Esophagus muscularis mucosa (tissue), 4 donors: ENCODE measurements at regions not wholly inside any gene's neighbourhood (a gene's known extent, or its start where the extent isn't known, plus 50 kb on each side); places are given as distances from the start of the nearest gene placed in this dataset.
A peak's percentile ranks its signal among the peaks of the same experiment; 100 is the strongest.
"Not testable (repeated sequence)": the region's sequence is repeated elsewhere in the genome, so short reads cannot be mapped to it uniquely, and the experiment has no call there.

Experiments
- DNase-seq: peaks from one replicate; pipeline ENCODE4 v3.0.0-alpha.2; 2017; ENCODE audit errors: extremely low spot score
- H3K27ac ChIP-seq, 4 donors: fragments of 200-600 bp; sonication (generic); replicated peaks in 1 of 4; 1 replicate in 3 of 4; 2 replicates in 1 of 4; pipeline ENCODE4 v1.5.1; 2016 to 2019; ENCODE audit warnings: mild to moderate bottlenecking in 1 of 4
- H3K27me3 ChIP-seq, 4 donors: fragments of 200-600 bp; sonication (generic); one replicate each; pipeline versions ENCODE4 v1.5.1 to v1.6.0; 2016 to 2019
- H3K36me3 ChIP-seq, 4 donors: fragments of 200-600 bp; sonication (generic); one replicate each; pipeline ENCODE4 v1.5.1; 2016 to 2019
- H3K4me1 ChIP-seq, 4 donors: fragments of 200-600 bp; sonication (generic); one replicate each; pipeline ENCODE4 v1.5.1; 2016 to 2019
- H3K4me3 ChIP-seq, 4 donors: fragments of 200-600 bp; sonication (generic); 1 replicate in 2 of 4; 2 replicates in 2 of 4; pipeline ENCODE4 v1.5.1; 2016 to 2019; ENCODE audit warnings: mild to moderate bottlenecking in 4 of 4, moderate library complexity in 1 of 4
- H3K9me3 ChIP-seq, 4 donors: fragments of 200-600 bp; sonication (generic); 1 replicate in 3 of 4; 2 replicates in 1 of 4; pipeline ENCODE4 v1.5.1; 2016 to 2019
- EP300 ChIP-seq: sonication (generic); formaldehyde crosslinking; IDR thresholded peaks from one replicate; pipeline ENCODE4 v1.6.1; 2017; ENCODE audit warnings: antibody characterized with exemption
- POLR2A ChIP-seq: fragments of 450-650 bp; IDR thresholded peaks from one replicate; pipeline ENCODE4 v1.6.1; 2017; ENCODE audit warnings: antibody characterized with exemption, moderate library complexity, mild to moderate bottlenecking, low read depth
- POLR2AphosphoS5 ChIP-seq, 2 donors: sonication (generic); formaldehyde crosslinking; IDR thresholded peaks; one replicate each; pipeline ENCODE4 v1.6.1; 2017; ENCODE audit warnings: antibody characterized with exemption in 2 of 2
- WGBS: methylation state at CpG from one replicate; pipeline ENCODE4 v1.1.5; 2018; 5-methylcytosine and 5-hydroxymethylcytosine counted together
- intact Hi-C: fragments of 100-400 bp; cut with DNase I; formaldehyde crosslinking; loops from one replicate; pipeline ENCODE4 v1.15.1; 2023
- TF ChIP-seq, protein P1 (sequence below), 3 experiments: fragments of 200-600 bp in 2 of 3; fragments of 450-650 bp in 1 of 3; sonication (generic) in 2 of 3; IDR thresholded peaks; one replicate each; pipeline ENCODE4 v1.5.1; 2017 to 2019; ENCODE audit warnings: antibody characterized with exemption in 3 of 3, mild to moderate bottlenecking in 2 of 3, moderate library complexity in 1 of 3

DNA sequence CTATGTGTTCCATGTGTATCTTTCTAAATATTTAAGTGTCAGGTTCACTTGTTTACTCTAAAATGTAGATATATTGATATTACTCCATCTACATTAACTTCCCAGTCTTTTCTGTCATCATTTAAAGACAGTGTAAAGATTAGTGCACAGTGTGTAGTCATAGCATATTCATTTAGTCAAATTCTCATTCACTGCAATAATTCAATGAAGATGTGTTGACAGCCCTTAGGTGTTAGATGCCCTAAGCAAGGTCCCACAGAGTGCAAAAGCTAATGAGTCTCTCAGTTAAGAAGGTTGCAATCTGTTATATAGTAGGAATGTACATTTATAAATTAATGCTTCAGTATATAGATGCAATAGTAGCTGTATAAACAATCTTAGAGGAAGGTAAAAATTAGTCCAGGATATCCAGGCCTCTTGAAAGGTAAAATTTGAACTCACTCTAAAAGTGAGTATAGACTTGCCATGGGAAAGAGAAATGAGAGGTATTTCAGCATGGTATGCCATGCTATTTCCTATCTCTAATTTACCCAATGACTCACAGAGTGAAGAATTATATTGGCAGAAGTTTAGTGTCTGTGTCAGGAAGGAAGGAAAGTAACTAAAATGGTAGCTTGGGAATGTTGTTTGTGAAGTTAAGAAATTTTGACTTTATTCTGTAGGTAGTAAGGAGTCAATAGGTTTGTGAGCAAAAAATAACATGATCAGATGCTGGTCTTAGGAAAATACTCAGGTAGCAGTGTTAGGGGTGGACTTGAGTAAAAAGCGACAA lies 969.9 kb upstream of the CITED2 start:
- DNase-seq: no peak
- 89% methylated on average over 1 of the region's 1 CpG for WGBS
- Histone ChIP-seq H3K4me3 (no peak overlapping the region), H3K27me3 (no peaks in the 10 kb centered on the region), H3K27ac (peak overlapping the region in 1 of 4 donors; percentile 70), H3K36me3 (no peaks in the 10 kb centered on the region), H3K4me1 (peaks cover 27 to 40% (median 34%) of the 10 kb centered on the region in 4 donors), H3K9me3 (no peaks in the 10 kb centered on the region)
- intact Hi-C loops: no loop called here
- TF ChIP-seq POLR2AphosphoS5 (IDR thresholded peaks at IDR 0.05): no peak
- TF ChIP-seq POLR2A: no peak
- TF ChIP-seq EP300: no peak
- TF ChIP-seq, protein P1, sequence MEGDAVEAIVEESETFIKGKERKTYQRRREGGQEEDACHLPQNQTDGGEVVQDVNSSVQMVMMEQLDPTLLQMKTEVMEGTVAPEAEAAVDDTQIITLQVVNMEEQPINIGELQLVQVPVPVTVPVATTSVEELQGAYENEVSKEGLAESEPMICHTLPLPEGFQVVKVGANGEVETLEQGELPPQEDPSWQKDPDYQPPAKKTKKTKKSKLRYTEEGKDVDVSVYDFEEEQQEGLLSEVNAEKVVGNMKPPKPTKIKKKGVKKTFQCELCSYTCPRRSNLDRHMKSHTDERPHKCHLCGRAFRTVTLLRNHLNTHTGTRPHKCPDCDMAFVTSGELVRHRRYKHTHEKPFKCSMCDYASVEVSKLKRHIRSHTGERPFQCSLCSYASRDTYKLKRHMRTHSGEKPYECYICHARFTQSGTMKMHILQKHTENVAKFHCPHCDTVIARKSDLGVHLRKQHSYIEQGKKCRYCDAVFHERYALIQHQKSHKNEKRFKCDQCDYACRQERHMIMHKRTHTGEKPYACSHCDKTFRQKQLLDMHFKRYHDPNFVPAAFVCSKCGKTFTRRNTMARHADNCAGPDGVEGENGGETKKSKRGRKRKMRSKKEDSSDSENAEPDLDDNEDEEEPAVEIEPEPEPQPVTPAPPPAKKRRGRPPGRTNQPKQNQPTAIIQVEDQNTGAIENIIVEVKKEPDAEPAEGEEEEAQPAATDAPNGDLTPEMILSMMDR (IDR thresholded peaks at IDR 0.05): no peak

DNA sequence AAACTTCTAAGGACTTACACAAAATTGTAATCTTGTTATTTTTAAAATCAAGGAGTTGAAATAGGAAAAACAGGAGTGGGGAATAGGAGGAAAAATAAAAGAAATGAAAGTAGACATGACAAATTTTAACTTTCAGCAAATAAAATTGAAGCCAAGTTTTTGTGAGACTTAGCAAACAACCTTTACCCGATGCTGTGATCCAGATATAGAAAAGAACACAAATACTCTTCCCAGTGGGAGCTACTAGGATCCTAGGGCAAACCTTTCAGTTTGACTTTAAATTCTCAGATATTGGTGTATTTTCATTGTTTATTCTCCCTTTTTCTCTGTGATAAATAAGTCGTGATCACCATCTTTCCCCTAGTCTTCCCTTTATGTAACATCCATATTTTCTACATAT lies 968.7 kb upstream of the CITED2 start:
- no peak overlapping the region for H3K27ac ChIP-seq
- H3K4me1 ChIP-seq: peaks cover 27 to 40% (median 34%) of the 10 kb centered on the region in 4 donors
- H3K36me3 ChIP-seq: no peaks in the 10 kb centered on the region
- no peaks in the 10 kb centered on the region for H3K27me3 ChIP-seq
- no peak overlapping the region for H3K4me3 ChIP-seq
- no peak for DNase-seq
- 86% methylated on average over 2 of the region's 2 CpGs for WGBS
- intact Hi-C loops: no loop called here
- TF ChIP-seq, protein P1 (IDR thresholded peaks at IDR 0.05): no peak
- no peak for TF ChIP-seq POLR2A
- no peak for TF ChIP-seq EP300
- TF ChIP-seq POLR2AphosphoS5 (IDR thresholded peaks at IDR 0.05): no peak
- H3K9me3 ChIP-seq: no peaks in the 10 kb centered on the region

DNA sequence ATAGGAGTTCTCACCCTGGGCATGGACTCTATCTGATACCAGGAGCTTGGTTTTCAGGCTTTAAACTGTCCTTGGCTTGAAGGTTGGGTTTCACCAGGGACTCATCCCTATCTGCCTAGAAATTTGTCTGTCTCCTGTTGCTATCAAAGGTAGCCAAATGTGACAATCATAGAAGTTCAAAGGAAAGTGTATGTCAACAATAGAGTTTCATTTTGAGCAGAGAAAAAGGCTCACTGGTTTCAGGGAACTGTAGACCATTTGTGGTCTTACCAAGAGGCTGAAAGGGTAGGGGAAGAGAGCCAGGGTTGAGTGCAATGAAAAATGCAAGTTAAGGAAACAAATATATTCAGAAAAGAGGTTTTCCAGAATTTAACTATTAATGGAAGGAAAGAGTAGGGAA lies 966.8 kb upstream of the CITED2 start:
- Histone ChIP-seq H3K27me3 (no peaks in the 10 kb centered on the region), H3K9me3 (no peaks in the 10 kb centered on the region), H3K4me3 (no peak overlapping the region), H3K36me3 (no peaks in the 10 kb centered on the region), H3K4me1 (peaks cover 17 to 23% (median 21%) of the 10 kb centered on the region in 4 donors), H3K27ac (no peak overlapping the region)
- TF ChIP-seq POLR2AphosphoS5 (IDR thresholded peaks at IDR 0.05) (no peak), POLR2A (no peak), EP300 (no peak)
- TF ChIP-seq, protein P1 (IDR thresholded peaks at IDR 0.05): no peak
- intact Hi-C loops: no loop called here
- no peak for DNase-seq

DNA sequence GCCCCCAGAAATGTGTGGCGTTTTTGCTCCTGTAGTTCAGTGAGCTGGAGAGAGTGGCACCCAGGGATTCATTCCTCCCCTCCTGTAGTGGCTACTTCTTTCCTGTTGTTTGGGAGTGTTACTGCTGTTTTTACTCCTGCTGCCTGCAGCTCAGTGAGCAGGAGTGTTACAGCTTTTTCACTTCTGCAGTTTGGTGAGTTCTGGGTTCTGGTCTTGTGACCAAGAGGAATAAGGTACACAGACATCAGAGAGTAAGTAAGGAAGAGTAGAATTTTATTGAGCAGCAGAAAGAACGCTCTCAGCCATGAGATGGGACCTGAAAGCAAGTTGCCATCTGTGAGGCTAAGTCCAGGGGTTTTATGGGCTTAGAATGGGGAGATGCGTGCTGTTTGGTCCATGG lies 966.3 kb upstream of the CITED2 start:
- intact Hi-C loops: no loop called here
- no peaks in the 10 kb centered on the region for H3K27me3 ChIP-seq
- TF ChIP-seq, protein P1 (IDR thresholded peaks at IDR 0.05): no peak
- no peak for TF ChIP-seq POLR2AphosphoS5 (IDR thresholded peaks at IDR 0.05)
- TF ChIP-seq POLR2A: no peak
- TF ChIP-seq EP300: no peak
- H3K4me1 ChIP-seq: peaks cover 13 to 19% (median 16%) of the 10 kb centered on the region in 4 donors
- no peak for DNase-seq
- H3K36me3 ChIP-seq: no peaks in the 10 kb centered on the region
- no peaks in the 10 kb centered on the region for H3K9me3 ChIP-seq
- 86% methylated on average over 3 of the region's 3 CpGs for WGBS
- no peak overlapping the region for H3K4me3 ChIP-seq
- H3K27ac ChIP-seq: no peak overlapping the region

DNA sequence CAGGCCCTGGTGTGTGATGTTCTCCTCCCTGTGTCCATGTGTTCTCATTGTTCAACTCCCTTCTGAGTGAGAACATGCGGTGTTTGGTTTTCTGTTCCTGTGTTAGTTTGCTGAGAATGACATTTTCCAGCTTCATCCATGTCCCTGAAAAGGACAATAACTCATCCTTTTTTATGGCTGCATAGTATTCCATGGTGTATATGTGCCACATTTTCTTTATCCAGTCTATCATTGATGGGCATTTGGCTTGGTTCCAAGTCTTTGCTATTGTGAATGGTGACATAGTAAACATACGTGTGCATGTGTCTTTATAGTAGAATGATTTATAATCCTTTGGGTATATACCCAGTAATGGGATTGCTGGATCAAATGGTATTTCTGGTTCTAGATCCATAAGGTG lies 964.6 kb upstream of the CITED2 start:
- H3K4me3 ChIP-seq, H3K27me3 ChIP-seq, H3K4me1 ChIP-seq, H3K27ac ChIP-seq, H3K9me3 ChIP-seq, DNase-seq, intact Hi-C loops, H3K36me3 ChIP-seq: not testable (repeated sequence)
- 92% methylated on average over 2 of the region's 2 CpGs for WGBS
